SK-N-SH (cell line): ENCODE measurements at regions not wholly inside any gene's neighbourhood (a gene's known extent, or its start where the extent isn't known, plus 50 kb on each side); places are given as distances from the start of the nearest gene placed in this dataset.

ENCODE experiments used
- CTCF ChIA-PET: fragments of 300-600, 350-600 bp; formaldehyde crosslinking; extraction: SDS; loops from one replicate; lab custom pipeline; 2021; lab: Yijun Ruan, JAX
- POLR2A ChIA-PET: fragments of 350-600 bp; sonication (Branson Sonifier 250); formaldehyde crosslinking; extraction: SDS; loops from one replicate; lab custom pipeline; 2020; ENCODE audit warnings: antibody characterized with exemption, inconsistent platforms; lab: Yijun Ruan, JAX
- DNase-seq: peaks from one replicate; pipeline ENCODE4 v3.0.0; 2012
- H2AFZ ChIP-seq: fragments of 200-600 bp; sonication (generic); 2 replicates; pipeline ENCODE4 v1.8.1; 2016; ENCODE audit warnings: antibody characterized with exemption, mild to moderate bottlenecking, low read depth
- H3F3A ChIP-seq: fragments of 200-600 bp; sonication (generic); replicated peaks from 2 replicates; pipeline ENCODE3; 2016; ENCODE audit warnings: antibody characterized with exemption, mild to moderate bottlenecking; ENCODE audit not compliant: insufficient read depth
- H3K27ac ChIP-seq, 2 experiments: fragments of 200-500 bp in 1 of 2; fragments of 200-600 bp in 1 of 2; sonication (Bioruptor generic) in 1 of 2; sonication (generic), shearing (Covaris generic) in 1 of 2; 2 replicates each; pipeline versions ENCODE4 v1.5.1 to v1.6.1; 2014 to 2016; ENCODE audit warnings: low read depth in 2 of 2, inconsistent platforms in 1 of 2, low read length in 1 of 2, mild to moderate bottlenecking in 1 of 2, mixed read lengths in 1 of 2
- H3K27me3 ChIP-seq: fragments of 200-600 bp; sonication (generic), shearing (Covaris generic); 2 replicates; pipeline ENCODE4 v1.6.1; 2016; ENCODE audit warnings: mixed run types; ENCODE audit not compliant: insufficient read depth
- H3K36me3 ChIP-seq, 2 experiments: fragments of 200-500 bp in 1 of 2; fragments of 200-600 bp in 1 of 2; sonication (Bioruptor generic) in 1 of 2; sonication (generic) in 1 of 2; replicated peaks in 1 of 2; 2 replicates each; pipeline versions ENCODE3 to v1.5.1; 2014 to 2016; ENCODE audit warnings: low read length in 1 of 2, mild to moderate bottlenecking in 1 of 2; ENCODE audit not compliant: insufficient read depth in 2 of 2, control insufficient read depth in 1 of 2
- H3K4me1 ChIP-seq, 2 experiments: fragments of 200-500 bp in 1 of 2; fragments of 200-600 bp in 1 of 2; sonication (Bioruptor generic) in 1 of 2; sonication (generic), shearing (Covaris generic) in 1 of 2; 2 replicates each; pipeline versions ENCODE4 v1.5.1 to v1.6.1; 2014 to 2016; ENCODE audit warnings: low read depth in 1 of 2, low read length in 1 of 2, mixed run types in 1 of 2; ENCODE audit not compliant: insufficient read depth in 2 of 2, control insufficient read depth in 1 of 2
- H3K4me2 ChIP-seq: fragments of 200-600 bp; sonication (generic), shearing (Covaris generic); 2 replicates; pipeline ENCODE4 v1.6.1; 2017; ENCODE audit warnings: mixed run types
- H3K4me3 ChIP-seq, 2 experiments: fragments of 200-500 bp in 1 of 2; fragments of 200-600 bp in 1 of 2; sonication (Bioruptor generic) in 1 of 2; sonication (generic), shearing (Covaris generic) in 1 of 2; 2 replicates each; pipeline versions ENCODE4 v1.5.1 to v1.8.1; 2014 to 2016; ENCODE audit warnings: low read depth in 2 of 2, inconsistent platforms in 1 of 2, low read length in 1 of 2, mild to moderate bottlenecking in 1 of 2, mixed read lengths in 1 of 2, moderate library complexity in 1 of 2
- H3K79me2 ChIP-seq: fragments of 200-600 bp; sonication (generic); 2 replicates; pipeline ENCODE4 v1.8.1; 2017; ENCODE audit warnings: mild to moderate bottlenecking; ENCODE audit not compliant: insufficient read depth
- H3K9ac ChIP-seq: fragments of 200-600 bp; sonication (generic); 2 replicates; pipeline ENCODE4 v1.6.1; 2017; ENCODE audit warnings: mixed run types
- H3K9me2 ChIP-seq: fragments of 200-600 bp; sonication (generic); 2 replicates; pipeline ENCODE4 v1.6.1; 2017; ENCODE audit warnings: mixed run types
- H3K9me3 ChIP-seq: fragments of 200-600 bp; sonication (generic); 2 replicates; pipeline ENCODE4 v1.6.1; 2017; ENCODE audit warnings: mixed run types, mild to moderate bottlenecking, moderate library complexity
- H4K20me1 ChIP-seq: fragments of 200-600 bp; sonication (generic); 2 replicates; pipeline ENCODE4 v1.6.1; 2017; ENCODE audit warnings: mild to moderate bottlenecking, mixed run types; ENCODE audit not compliant: insufficient read depth
- ELF1 ChIP-seq: IDR thresholded peaks from 2 replicates; pipeline ENCODE4 v1.4.0; 2012
- EP300 ChIP-seq, 2 experiments: IDR thresholded peaks; 2 replicates each; pipeline versions ENCODE4 v1.4.0 to v1.6.1; 2012; ENCODE audit warnings: borderline replicate concordance in 1 of 2, low read depth in 1 of 2, low read length in 1 of 2
- EZH2phosphoT487 ChIP-seq: fragments of 200-600 bp; sonication (generic); IDR thresholded peaks from 2 replicates; pipeline ENCODE4 v1.6.1; 2017; ENCODE audit warnings: low read depth, mixed run types, mild to moderate bottlenecking, antibody characterized with exemption, moderate library complexity, borderline replicate concordance
- FOSL2 ChIP-seq: IDR thresholded peaks from 2 replicates; pipeline ENCODE4 v1.4.0; 2012; ENCODE audit warnings: low read depth, mild to moderate bottlenecking, moderate library complexity, borderline replicate concordance
- FOXJ3 ChIP-seq: sonication (generic); formaldehyde crosslinking; IDR thresholded peaks from 2 replicates; pipeline ENCODE4 v1.5.1; 2020; ENCODE audit warnings: mild to moderate bottlenecking, missing genetic modification reagents
- FOXM1 ChIP-seq: IDR thresholded peaks from 2 replicates; pipeline ENCODE4 v1.4.0; 2012; ENCODE audit warnings: low read depth, mild to moderate bottlenecking
- GABPA ChIP-seq: IDR thresholded peaks from 2 replicates; pipeline ENCODE4 v1.4.0; 2012; ENCODE audit warnings: low read depth, mild to moderate bottlenecking
- JUND ChIP-seq: IDR thresholded peaks from 2 replicates; pipeline ENCODE4 v1.4.0; 2012
- MXI1 ChIP-seq: IDR thresholded peaks from 2 replicates; pipeline ENCODE4 v1.6.1; 2012; ENCODE audit warnings: mild to moderate bottlenecking, low read depth, low read length, improper control_type of control experiment
- POLR2AphosphoS5 ChIP-seq: IDR thresholded peaks from 2 replicates; pipeline ENCODE4 v1.6.1; 2012; ENCODE audit warnings: low read depth, low read length
- RAD21 ChIP-seq: IDR thresholded peaks from 2 replicates; pipeline ENCODE4 v1.6.1; 2012; ENCODE audit warnings: mild to moderate bottlenecking, low read length
- RCOR1 ChIP-seq: fragments of 150-350 bp; IDR thresholded peaks from 2 replicates; pipeline ENCODE4 v1.6.1; 2017; ENCODE audit warnings: antibody characterized with exemption, low read length
- SIN3A ChIP-seq: IDR thresholded peaks from 2 replicates; pipeline ENCODE4 v1.6.1; 2012; ENCODE audit warnings: low read depth, mild to moderate bottlenecking, low read length, moderate library complexity, borderline replicate concordance
- TAF1 ChIP-seq: IDR thresholded peaks from 2 replicates; pipeline ENCODE4 v1.6.1; 2012; ENCODE audit warnings: low read depth, mild to moderate bottlenecking, low read length, moderate library complexity, borderline replicate concordance
- TCF12 ChIP-seq: IDR thresholded peaks from 2 replicates; pipeline ENCODE4 v1.4.0; 2012
- YY1 ChIP-seq: IDR thresholded peaks from 2 replicates; pipeline ENCODE4 v1.4.0; 2012; ENCODE audit warnings: low read depth, mild to moderate bottlenecking
- WGBS: methylation state at CpG from one replicate; pipeline ENCODE4 v1.1.6; 2017; ENCODE audit warnings: low lambda C conversion rate; 5-methylcytosine and 5-hydroxymethylcytosine counted together
- TF ChIP-seq, protein P1 (sequence below): IDR thresholded peaks from 2 replicates; pipeline ENCODE4 v1.6.1; 2012; ENCODE audit warnings: mild to moderate bottlenecking, low read depth, low read length, moderate library complexity
- TF ChIP-seq, protein P2 (sequence below): IDR thresholded peaks from 2 replicates; pipeline ENCODE4 v1.4.0; 2012; ENCODE audit warnings: low read depth, borderline replicate concordance
- TF ChIP-seq, protein P3 (sequence below): IDR thresholded peaks from 2 replicates; pipeline ENCODE4 v1.4.0; 2012; ENCODE audit warnings: low read depth, borderline replicate concordance
- TF ChIP-seq, protein P4 (sequence below): fragments of 150-350 bp; IDR thresholded peaks from 2 replicates; pipeline ENCODE4 v1.6.1; 2016; ENCODE audit warnings: mild to moderate bottlenecking, low read depth, low read length

DNA sequence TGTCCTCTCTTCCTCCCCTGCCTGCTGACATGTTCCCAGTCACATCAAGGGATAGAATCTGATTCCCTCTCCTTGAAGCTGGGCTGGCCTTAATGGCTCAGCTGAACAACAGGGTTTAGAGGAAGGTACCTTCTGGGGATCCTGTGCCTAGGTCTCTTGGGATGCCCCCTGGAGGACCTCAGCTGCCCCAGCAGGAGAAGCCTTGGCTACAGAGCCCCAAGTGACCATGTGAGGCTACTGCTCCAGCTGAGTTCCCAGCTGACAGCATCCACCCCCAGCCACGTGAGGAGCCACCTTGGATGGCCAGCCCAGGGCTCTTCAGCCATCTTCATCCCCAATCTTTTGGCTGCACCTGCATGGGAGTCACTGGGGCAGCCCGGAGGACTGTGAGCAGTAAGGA lies 1499.3 kb downstream of the TBC1D22A start:
- no peaks in the 10 kb centered on the region for H3K36me3 ChIP-seq
- DNase-seq, result no peak
- TF ChIP-seq YY1 (no peak), EP300 (IDR thresholded peaks at IDR 0.05; ENCODE audit: borderline replicate concordance in 1 of 2, low read depth in 1 of 2, low read length in 1 of 2) (no peak), FOSL2 (no peak), POLR2AphosphoS5 (no peak), JUND (no peak), RAD21 (no peak), RCOR1 (no peak), TAF1 (no peak), GABPA (no peak), FOXM1 (no peak), FOXJ3 (CRISPR knock-in tag) (no peak), TCF12 (no peak), EZH2phosphoT487 (no peak), MXI1 (no peak), SIN3A (no peak), ELF1 (no peak)
- TF ChIP-seq, protein P1, sequence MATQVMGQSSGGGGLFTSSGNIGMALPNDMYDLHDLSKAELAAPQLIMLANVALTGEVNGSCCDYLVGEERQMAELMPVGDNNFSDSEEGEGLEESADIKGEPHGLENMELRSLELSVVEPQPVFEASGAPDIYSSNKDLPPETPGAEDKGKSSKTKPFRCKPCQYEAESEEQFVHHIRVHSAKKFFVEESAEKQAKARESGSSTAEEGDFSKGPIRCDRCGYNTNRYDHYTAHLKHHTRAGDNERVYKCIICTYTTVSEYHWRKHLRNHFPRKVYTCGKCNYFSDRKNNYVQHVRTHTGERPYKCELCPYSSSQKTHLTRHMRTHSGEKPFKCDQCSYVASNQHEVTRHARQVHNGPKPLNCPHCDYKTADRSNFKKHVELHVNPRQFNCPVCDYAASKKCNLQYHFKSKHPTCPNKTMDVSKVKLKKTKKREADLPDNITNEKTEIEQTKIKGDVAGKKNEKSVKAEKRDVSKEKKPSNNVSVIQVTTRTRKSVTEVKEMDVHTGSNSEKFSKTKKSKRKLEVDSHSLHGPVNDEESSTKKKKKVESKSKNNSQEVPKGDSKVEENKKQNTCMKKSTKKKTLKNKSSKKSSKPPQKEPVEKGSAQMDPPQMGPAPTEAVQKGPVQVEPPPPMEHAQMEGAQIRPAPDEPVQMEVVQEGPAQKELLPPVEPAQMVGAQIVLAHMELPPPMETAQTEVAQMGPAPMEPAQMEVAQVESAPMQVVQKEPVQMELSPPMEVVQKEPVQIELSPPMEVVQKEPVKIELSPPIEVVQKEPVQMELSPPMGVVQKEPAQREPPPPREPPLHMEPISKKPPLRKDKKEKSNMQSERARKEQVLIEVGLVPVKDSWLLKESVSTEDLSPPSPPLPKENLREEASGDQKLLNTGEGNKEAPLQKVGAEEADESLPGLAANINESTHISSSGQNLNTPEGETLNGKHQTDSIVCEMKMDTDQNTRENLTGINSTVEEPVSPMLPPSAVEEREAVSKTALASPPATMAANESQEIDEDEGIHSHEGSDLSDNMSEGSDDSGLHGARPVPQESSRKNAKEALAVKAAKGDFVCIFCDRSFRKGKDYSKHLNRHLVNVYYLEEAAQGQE, result no peak
- TF ChIP-seq, protein P2, sequence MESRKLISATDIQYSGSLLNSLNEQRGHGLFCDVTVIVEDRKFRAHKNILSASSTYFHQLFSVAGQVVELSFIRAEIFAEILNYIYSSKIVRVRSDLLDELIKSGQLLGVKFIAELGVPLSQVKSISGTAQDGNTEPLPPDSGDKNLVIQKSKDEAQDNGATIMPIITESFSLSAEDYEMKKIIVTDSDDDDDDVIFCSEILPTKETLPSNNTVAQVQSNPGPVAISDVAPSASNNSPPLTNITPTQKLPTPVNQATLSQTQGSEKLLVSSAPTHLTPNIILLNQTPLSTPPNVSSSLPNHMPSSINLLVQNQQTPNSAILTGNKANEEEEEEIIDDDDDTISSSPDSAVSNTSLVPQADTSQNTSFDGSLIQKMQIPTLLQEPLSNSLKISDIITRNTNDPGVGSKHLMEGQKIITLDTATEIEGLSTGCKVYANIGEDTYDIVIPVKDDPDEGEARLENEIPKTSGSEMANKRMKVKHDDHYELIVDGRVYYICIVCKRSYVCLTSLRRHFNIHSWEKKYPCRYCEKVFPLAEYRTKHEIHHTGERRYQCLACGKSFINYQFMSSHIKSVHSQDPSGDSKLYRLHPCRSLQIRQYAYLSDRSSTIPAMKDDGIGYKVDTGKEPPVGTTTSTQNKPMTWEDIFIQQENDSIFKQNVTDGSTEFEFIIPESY, result no peak
- TF ChIP-seq, protein P3, sequence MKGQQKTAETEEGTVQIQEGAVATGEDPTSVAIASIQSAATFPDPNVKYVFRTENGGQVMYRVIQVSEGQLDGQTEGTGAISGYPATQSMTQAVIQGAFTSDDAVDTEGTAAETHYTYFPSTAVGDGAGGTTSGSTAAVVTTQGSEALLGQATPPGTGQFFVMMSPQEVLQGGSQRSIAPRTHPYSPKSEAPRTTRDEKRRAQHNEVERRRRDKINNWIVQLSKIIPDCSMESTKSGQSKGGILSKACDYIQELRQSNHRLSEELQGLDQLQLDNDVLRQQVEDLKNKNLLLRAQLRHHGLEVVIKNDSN, result no peak
- TF ChIP-seq, protein P4, sequence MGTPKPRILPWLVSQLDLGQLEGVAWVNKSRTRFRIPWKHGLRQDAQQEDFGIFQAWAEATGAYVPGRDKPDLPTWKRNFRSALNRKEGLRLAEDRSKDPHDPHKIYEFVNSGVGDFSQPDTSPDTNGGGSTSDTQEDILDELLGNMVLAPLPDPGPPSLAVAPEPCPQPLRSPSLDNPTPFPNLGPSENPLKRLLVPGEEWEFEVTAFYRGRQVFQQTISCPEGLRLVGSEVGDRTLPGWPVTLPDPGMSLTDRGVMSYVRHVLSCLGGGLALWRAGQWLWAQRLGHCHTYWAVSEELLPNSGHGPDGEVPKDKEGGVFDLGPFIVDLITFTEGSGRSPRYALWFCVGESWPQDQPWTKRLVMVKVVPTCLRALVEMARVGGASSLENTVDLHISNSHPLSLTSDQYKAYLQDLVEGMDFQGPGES, result no peak
- TF ChIP-seq, all 33 proteins: peak for 0
- H3K9me3 ChIP-seq, result no peaks in the 10 kb centered on the region
- no peak overlapping the region for H3K4me3 ChIP-seq
- no peak overlapping the region for H3K4me2 ChIP-seq
- H3F3A ChIP-seq, result no peaks in the 10 kb centered on the region
- no peaks in the 10 kb centered on the region for H3K79me2 ChIP-seq
- no peaks in the 10 kb centered on the region for H4K20me1 ChIP-seq
- H3K9ac ChIP-seq, result no peak overlapping the region
- no peak overlapping the region for H2AFZ ChIP-seq
- ChIA-PET CTCF (no interaction called here), POLR2A (no interaction called here)
- H3K27me3 ChIP-seq, result peaks cover 8% of the 10 kb centered on the region; the same call in 1 of the 2 replicates
- H3K4me1 ChIP-seq, result no peaks in the 10 kb centered on the region
- no peak overlapping the region for H3K27ac ChIP-seq
- no peaks in the 10 kb centered on the region for H3K9me2 ChIP-seq
- WGBS, result 8% methylated on average over 2 of the region's 2 CpGs
